Hepatocyte (in vitro differentiated cells): ENCODE measurements at regions not wholly inside any gene's neighbourhood (a gene's known extent, or its start where the extent isn't known, plus 50 kb on each side); places are given as distances from the start of the nearest gene placed in this dataset.

Experiments
- CTCF ChIP-seq: fragments of 200-600 bp; sonication (generic); IDR thresholded peaks from 2 replicates; pipeline ENCODE4 v1.5.1; 2016; ENCODE audit warnings: antibody characterized with exemption, mild to moderate bottlenecking; ENCODE audit not compliant: poor library complexity
- EZH2 ChIP-seq: fragments of 200-600 bp; sonication (generic); IDR thresholded peaks from 2 replicates; pipeline ENCODE4 v1.6.1; 2016; ENCODE audit warnings: antibody characterized with exemption, mild to moderate bottlenecking, borderline replicate concordance

GRCh38 chr9:107177857-107178256 lies 105.2 kb upstream of the RAD23B start:
- TF ChIP-seq CTCF (no peak), EZH2 (no peak)
